ENCODE measurements at regions not wholly inside any gene's neighbourhood (a gene's known extent, or its start where the extent isn't known, plus 50 kb on each side); places are given as distances from the start of the nearest gene placed in this dataset.

DNA sequence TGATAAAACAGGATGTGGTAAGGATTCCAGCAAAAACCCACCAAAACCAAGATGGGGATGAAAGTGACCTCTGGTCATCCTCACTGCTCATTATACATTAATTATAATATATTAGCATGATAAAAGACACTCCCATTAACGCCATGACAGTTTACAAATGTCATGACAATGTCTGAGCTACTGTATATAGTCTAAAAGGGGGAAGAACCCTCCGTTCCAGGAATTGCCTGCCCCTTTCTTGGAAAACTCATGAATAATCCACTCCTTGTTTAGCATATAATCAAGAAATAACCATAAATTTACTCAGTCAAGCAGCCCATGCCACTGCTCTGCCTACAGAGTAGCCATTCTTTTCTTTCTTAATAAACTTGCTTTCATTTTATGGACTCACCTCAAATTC, 96.4 kb upstream of the VLDLR start:
- TF ChIP-seq EP300 (IDR thresholded peaks at IDR 0.05) (no peak), POLR2AphosphoS5 (IDR thresholded peaks at IDR 0.05) (no peak), POLR2A (IDR thresholded peaks at IDR 0.05) (no peak)
- TF ChIP-seq, protein P1, sequence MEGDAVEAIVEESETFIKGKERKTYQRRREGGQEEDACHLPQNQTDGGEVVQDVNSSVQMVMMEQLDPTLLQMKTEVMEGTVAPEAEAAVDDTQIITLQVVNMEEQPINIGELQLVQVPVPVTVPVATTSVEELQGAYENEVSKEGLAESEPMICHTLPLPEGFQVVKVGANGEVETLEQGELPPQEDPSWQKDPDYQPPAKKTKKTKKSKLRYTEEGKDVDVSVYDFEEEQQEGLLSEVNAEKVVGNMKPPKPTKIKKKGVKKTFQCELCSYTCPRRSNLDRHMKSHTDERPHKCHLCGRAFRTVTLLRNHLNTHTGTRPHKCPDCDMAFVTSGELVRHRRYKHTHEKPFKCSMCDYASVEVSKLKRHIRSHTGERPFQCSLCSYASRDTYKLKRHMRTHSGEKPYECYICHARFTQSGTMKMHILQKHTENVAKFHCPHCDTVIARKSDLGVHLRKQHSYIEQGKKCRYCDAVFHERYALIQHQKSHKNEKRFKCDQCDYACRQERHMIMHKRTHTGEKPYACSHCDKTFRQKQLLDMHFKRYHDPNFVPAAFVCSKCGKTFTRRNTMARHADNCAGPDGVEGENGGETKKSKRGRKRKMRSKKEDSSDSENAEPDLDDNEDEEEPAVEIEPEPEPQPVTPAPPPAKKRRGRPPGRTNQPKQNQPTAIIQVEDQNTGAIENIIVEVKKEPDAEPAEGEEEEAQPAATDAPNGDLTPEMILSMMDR (IDR thresholded peaks at IDR 0.05) = no peak

DNA sequence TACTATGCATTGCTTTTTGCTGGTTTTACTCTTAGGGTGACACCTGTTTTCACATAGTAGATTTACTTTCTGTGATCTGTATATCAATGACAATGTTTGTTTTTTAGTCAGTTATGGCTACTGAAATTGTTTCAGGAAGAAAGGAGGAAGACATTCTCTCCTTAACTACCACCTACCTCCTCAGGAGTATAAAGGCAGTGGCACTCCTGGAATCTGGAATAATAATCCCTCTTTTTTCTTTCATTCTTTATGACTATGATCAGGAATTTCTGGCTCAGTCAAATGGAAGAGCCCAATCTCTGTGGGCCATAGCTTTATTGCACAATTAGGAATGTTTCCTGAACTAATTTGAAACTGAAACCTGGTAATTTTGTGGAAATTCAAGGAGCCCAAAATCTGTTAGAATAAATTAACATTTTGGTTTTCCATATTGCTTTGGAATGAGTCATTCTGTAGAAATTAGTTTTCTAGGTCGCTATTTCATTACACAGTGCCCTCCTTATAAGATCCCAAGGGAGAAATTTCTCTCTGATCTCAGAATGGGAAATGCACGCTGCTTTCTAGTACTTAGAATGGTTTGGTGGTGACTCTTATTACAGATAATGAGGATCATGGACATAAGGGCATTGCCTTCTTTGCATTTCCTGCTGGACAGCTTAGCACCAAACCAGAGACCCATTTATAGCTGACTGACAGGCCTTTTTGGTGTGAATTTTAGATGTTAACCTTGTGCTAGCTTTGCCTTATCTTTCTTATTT, 95.3 kb upstream of the VLDLR start:
- TF ChIP-seq, protein P1 (IDR thresholded peaks at IDR 0.05) = no peak
- no peak for TF ChIP-seq POLR2A (IDR thresholded peaks at IDR 0.05)
- TF ChIP-seq POLR2AphosphoS5 (IDR thresholded peaks at IDR 0.05) = no peak
- no peak for TF ChIP-seq EP300 (IDR thresholded peaks at IDR 0.05)
- Histone ChIP-seq H3K36me3 (no peaks in the 10 kb centered on the region), H3K27ac (no peak overlapping the region), H3K9me3 (no peaks in the 10 kb centered on the region), H3K27me3 (no peaks in the 10 kb centered on the region), H3K4me3 (no peak overlapping the region), H3K4me1 (no peaks in the 10 kb centered on the region)
- WGBS, 2 donors = 84 to 86% methylated on average over 2 of the region's 2 CpGs
- no peak for ATAC-seq (ENCODE audit: low FRiP score in 2 of 2)
- DNase-seq = no peak

More for the DNA sequence above, 96.4 kb upstream of the VLDLR start:
- H3K27me3 ChIP-seq = no peaks in the 10 kb centered on the region
- no peak overlapping the region for H3K27ac ChIP-seq
- no peak for DNase-seq
- no peaks in the 10 kb centered on the region for H3K9me3 ChIP-seq
- H3K36me3 ChIP-seq = no peaks in the 10 kb centered on the region
- H3K4me3 ChIP-seq = no peak overlapping the region
- H3K4me1 ChIP-seq = no peaks in the 10 kb centered on the region
- WGBS, 2 donors = 91 to 94% methylated on average over 2 of the region's 2 CpGs
- no peak for ATAC-seq (ENCODE audit: low FRiP score in 2 of 2)

DNA sequence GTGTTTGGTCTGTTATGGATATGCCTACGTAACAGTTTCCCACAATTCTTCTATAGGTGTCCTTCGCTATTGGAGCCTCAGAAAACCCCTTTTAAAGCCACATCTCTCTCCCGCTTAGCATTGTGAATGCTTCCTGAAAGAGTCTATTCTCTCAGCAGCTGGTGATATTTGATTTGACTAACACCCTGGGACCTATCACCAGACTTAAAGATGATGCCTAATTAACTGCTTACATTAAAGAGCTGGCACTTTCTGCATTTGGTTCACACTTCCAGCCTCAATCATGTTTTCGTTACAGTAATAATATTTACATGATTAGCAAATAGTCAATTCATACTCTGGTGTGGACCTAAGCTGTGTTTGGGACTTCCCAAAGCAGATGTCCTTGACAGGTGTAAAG, 90.1 kb upstream of the VLDLR start:
- H3K4me3 ChIP-seq = no peak overlapping the region
- TF ChIP-seq, protein P1 (IDR thresholded peaks at IDR 0.05) = no peak
- no peak for TF ChIP-seq POLR2A (IDR thresholded peaks at IDR 0.05)
- TF ChIP-seq POLR2AphosphoS5 (IDR thresholded peaks at IDR 0.05) = no peak
- no peak for TF ChIP-seq EP300 (IDR thresholded peaks at IDR 0.05)
- 82 to 86% methylated on average over 4 of the region's 4 CpGs for WGBS, 2 donors
- no peak for DNase-seq
- H3K9me3 ChIP-seq = no peaks in the 10 kb centered on the region
- H3K36me3 ChIP-seq = no peaks in the 10 kb centered on the region
- no peak overlapping the region for H3K27ac ChIP-seq
- H3K4me1 ChIP-seq = no peaks in the 10 kb centered on the region
- ATAC-seq (ENCODE audit: low FRiP score in 2 of 2) = no peak
- no peaks in the 10 kb centered on the region for H3K27me3 ChIP-seq

DNA sequence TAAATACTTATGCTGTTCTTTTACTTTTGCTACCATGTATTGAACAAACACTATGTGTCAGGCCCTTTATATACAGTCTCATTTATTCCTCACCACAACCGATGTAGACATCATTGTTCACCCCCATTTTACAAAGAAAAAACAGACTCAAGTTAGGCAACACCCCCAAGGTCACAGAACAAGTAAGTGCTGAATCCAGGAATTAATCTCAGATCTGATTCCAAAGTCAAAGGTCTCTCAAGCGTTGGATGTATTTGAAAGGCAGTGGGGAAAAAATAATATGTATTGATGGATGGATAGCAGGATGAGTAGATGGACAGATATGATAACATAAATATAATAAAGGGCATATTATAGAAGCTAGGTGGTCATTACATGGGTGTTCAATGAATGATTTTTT, 85.1 kb upstream of the VLDLR start:
- Histone ChIP-seq H3K27ac (no peak overlapping the region), H3K27me3 (no peaks in the 10 kb centered on the region), H3K4me3 (no peak overlapping the region), H3K4me1 (no peaks in the 10 kb centered on the region), H3K36me3 (no peaks in the 10 kb centered on the region), H3K9me3 (no peaks in the 10 kb centered on the region)
- no peak for DNase-seq
- ATAC-seq (ENCODE audit: low FRiP score in 2 of 2) = no peak
- TF ChIP-seq POLR2A (IDR thresholded peaks at IDR 0.05) (no peak), EP300 (IDR thresholded peaks at IDR 0.05) (no peak), POLR2AphosphoS5 (IDR thresholded peaks at IDR 0.05) (no peak)
- TF ChIP-seq, protein P1 (IDR thresholded peaks at IDR 0.05) = no peak
- 64 to 67% methylated on average over 2 of the region's 2 CpGs for WGBS, 2 donors

Measured in upper lobe of left lung (tissue), 6 donors.